Astrocyte (in vitro differentiated cells and primary cell): ENCODE measurements at regions not wholly inside any gene's neighbourhood (a gene's known extent, or its start where the extent isn't known, plus 50 kb on each side); places are given as distances from the start of the nearest gene placed in this dataset.

Experiments used
- CTCF ChIP-seq: IDR thresholded peaks from 2 replicates; pipeline ENCODE4 v1.5.1; 2011; ENCODE audit warnings: low read depth, mild to moderate bottlenecking, inconsistent platforms, low read length, moderate library complexity; ENCODE audit not compliant: insufficient read depth
- EZH2 ChIP-seq: IDR thresholded peaks from 2 replicates; pipeline ENCODE4 v1.6.1; 2012; ENCODE audit warnings: mild to moderate bottlenecking, low read length, inconsistent platforms; ENCODE audit not compliant: insufficient read depth

- TF ChIP-seq CTCF: no peak
- TF ChIP-seq EZH2: no peak
Measured at GRCh38 chr13:53442979-53443378, 414.4 kb downstream of the OLFM4 start.
